ENCODE measurements at regions not wholly inside any gene's neighbourhood (a gene's known extent, or its start where the extent isn't known, plus 50 kb on each side); places are given as distances from the start of the nearest gene placed in this dataset.

DNA sequence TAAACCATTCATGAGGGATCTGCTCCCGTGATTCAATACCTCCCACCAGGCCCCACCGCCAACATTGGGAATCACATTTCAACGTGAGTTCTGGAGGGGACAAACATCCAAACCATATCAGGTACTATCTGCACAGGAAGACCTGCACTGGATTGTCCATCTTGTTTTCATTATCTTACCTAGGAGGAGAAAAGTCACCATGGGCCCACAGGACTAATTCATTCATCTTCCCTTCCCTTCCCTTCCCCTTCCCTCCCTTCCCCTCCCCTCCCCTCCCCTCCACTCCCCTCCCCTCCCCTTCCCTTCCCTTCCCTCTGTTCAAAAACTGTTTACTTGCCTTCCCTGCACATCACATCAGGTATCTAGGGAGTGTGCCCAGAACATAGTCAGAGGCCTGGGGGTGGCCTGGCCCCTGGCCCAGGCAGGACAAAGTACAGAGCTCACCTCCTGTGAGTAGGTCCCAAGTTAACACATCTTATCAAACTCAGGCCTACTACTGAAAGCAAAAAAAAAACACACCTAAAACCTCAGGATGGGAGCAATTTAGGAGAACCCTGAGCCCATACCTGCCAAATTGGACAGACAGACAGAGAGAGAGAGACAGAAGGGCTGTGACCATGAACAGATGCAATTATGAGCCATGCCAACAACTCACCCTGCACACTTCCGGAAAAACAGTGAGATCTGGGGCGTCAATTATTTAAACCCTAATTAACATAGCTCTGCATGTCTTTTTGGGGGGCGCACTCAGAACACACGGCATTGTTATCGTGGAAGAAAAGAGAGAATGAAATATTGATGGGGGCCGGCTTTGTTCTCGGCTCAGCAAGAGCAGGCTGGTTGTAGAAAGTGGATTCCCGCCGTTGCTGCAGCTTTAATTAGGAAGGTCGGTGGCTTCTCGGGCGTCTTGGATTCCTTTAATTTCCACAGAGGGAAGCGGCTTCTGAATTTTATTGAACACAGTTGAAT, 151.2 kb downstream of the IRX5 start:
- DNase-seq (ENCODE audit: low read depth) = no peak
- H3K4me3 ChIP-seq (ENCODE audit: low read depth, low read length) = no peak overlapping the region
- TF ChIP-seq, protein P1, sequence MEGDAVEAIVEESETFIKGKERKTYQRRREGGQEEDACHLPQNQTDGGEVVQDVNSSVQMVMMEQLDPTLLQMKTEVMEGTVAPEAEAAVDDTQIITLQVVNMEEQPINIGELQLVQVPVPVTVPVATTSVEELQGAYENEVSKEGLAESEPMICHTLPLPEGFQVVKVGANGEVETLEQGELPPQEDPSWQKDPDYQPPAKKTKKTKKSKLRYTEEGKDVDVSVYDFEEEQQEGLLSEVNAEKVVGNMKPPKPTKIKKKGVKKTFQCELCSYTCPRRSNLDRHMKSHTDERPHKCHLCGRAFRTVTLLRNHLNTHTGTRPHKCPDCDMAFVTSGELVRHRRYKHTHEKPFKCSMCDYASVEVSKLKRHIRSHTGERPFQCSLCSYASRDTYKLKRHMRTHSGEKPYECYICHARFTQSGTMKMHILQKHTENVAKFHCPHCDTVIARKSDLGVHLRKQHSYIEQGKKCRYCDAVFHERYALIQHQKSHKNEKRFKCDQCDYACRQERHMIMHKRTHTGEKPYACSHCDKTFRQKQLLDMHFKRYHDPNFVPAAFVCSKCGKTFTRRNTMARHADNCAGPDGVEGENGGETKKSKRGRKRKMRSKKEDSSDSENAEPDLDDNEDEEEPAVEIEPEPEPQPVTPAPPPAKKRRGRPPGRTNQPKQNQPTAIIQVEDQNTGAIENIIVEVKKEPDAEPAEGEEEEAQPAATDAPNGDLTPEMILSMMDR (IDR thresholded peaks at IDR 0.05; ENCODE audit: insufficient read depth, low read depth, low read length) = no peak

DNA sequence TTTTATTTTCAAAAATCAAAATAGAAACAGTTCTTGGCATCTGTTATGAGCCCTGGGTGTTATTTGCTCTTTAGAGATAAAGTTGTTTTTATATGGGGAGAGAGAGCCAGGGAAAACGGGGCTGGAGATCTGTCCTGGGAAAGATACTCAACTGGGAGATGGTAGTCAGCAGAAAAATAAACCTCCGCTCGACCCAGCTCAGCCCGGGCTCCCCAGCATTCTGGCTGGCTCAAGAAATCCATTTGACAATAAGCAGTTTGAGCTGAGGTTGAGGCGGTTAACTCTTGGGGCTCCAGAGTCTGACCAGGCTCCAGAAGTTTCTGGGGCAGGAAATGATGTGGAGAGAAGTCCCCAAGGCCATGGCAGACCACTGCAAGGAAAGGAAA, 151.9 kb downstream of the IRX5 start:
- no peak overlapping the region for H3K4me3 ChIP-seq (ENCODE audit: low read depth, low read length)
- DNase-seq (ENCODE audit: low read depth) = no peak
- TF ChIP-seq, protein P1 (IDR thresholded peaks at IDR 0.05; ENCODE audit: insufficient read depth, low read depth, low read length) = no peak

DNA sequence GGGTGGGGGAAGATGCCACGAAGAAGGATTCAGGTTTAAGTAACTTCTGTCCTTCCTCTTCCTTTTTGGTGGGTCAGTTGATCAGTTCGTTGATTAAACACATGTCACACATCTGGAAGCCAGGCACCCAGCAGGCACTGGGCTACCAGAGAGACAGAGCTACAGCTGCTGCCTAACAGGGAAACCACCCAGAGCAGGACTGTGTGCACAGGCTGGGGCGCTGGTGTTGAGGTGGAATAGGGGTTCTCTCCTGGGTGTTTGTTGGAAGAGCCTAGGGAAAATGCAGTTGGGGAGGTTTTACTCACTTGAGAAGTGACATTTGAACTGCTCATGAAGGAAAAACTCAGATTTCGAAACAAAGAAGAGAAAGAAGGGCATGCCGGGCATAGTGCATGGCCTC, 152.4 kb downstream of the IRX5 start:
- DNase-seq (ENCODE audit: low read depth) = no peak
- H3K4me3 ChIP-seq (ENCODE audit: low read depth, low read length) = no peak overlapping the region
- TF ChIP-seq, protein P1 (IDR thresholded peaks at IDR 0.05; ENCODE audit: insufficient read depth, low read depth, low read length) = no peak

DNA sequence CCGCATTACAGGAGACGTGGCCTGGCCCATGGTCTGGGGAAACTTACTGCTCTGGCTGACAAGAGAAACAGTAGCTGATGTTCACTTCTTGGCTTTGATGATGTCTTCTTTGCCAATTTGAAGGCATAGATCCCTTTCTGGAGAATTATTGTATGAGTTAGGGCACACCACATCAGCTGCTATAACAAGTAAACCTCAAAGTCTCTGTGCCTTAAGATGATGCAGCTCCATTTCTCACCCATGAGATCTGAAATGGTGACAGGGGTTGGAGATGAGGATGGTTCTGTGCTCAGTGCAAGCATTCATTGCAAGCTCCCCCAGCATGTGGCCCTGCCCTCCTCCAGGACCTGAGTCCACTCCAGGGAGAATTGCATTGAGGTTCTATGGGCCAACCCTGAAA, 157.4 kb downstream of the IRX5 start:
- no peak for DNase-seq (ENCODE audit: low read depth)
- TF ChIP-seq, protein P1 (IDR thresholded peaks at IDR 0.05; ENCODE audit: insufficient read depth, low read depth, low read length) = no peak
- H3K4me3 ChIP-seq (ENCODE audit: low read depth, low read length) = no peak overlapping the region

DNA sequence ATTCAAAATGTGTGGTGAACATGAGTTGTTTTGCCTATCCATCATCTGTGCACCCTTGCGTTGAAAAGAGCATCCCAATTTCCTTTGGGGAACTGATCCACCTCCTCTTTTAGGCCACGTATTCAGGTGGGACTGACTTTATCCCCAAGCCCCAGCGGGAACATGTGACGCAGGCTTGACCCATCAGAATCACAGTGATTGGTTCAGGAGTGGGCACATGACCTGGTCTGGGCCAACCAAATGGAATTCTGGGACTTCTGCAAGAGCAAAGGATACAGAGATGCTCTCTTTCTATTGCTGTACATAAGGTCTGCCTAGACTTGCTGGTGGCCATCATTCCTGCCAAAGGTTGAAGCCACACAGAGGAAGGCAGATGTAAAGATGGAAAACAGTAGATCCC, 158.9 kb downstream of the IRX5 start:
- TF ChIP-seq, protein P1 (IDR thresholded peaks at IDR 0.05; ENCODE audit: insufficient read depth, low read depth, low read length) = no peak
- DNase-seq (ENCODE audit: low read depth) = no peak
- H3K4me3 ChIP-seq (ENCODE audit: low read depth, low read length) = no peak overlapping the region

DNA sequence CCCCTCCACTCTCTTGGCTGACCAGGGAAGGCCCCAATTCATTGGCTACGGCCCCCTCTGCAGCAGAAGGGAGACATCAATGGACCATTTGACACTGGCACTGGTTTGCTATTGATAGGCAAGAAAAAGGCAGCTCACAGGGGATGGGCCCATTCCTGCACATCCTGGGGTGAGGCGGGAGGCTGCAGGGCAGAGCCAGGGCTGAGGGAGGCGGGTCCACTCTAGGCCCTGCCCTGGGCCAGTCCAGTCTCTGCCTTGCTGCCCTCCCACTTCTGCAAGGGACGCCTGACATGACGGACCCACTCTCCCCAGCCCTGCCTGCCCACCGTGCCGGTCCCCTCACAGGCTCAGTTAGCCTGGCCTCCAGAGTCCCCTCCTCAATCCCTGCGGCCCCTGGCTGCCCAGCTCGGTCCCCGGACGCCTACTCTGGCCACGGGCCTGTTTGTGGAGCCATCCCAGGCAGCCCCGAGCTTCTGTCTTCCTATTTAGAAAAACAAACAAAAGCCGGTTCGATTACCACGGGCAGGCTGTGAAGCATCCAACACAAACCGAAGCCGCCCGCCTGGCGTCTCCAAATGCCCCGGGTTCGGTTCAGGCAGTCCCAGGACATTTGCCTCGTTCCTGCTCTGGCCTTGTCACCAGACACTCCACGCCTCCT, 160.7 kb downstream of the IRX5 start:
- TF ChIP-seq, protein P1 (IDR thresholded peaks at IDR 0.05; ENCODE audit: insufficient read depth, low read depth, low read length) = no peak
- no peak overlapping the region for H3K4me3 ChIP-seq (ENCODE audit: low read depth, low read length)
- no peak for DNase-seq (ENCODE audit: low read depth)

Data from fibroblast of villous mesenchyme (primary cell).